HG02571 (cell line): ENCODE measurements at regions not wholly inside any gene's neighbourhood (a gene's known extent, or its start where the extent isn't known, plus 50 kb on each side); places are given as distances from the start of the nearest gene placed in this dataset.

Source experiments
- ATAC-seq: cut with Tn5 transposase; IDR thresholded peaks from one replicate; pipeline ENCODE4 v1.9.1; 2021; ENCODE audit warnings: mild to moderate bottlenecking, moderate library complexity; ENCODE audit not compliant: unreplicated experiment

DNA sequence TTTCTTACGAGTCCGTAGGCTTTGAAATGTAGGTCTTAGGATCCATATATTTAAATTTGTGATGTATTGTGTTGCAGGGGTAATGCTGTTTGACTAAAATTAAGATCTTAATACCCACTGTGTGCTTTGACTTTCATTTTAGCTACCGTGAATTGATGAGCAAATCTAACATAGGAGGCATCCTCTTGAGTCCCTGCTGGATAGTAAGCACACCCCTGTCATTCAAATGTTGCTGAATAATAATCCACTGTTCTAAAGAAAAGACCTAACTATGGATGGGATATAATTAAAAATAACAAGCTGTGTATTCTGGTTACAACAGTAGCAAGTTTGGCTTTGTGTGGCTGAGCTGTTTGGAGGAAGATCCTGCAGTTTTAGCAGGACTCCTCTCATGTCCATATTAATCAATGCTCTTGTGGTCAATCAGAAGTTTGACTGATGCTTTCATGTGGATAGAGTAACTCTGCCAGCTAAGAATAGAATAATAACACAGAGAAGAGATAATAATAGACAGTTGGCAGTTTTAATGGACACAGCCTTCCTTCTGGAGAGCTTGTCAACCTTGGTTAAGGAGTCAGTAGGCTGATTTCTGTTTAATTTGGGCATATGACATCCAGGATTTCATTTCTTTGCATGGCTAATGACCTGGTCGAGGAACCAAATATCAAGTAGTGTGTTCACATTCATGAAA lies 148.1 kb upstream of the MIS18BP1 start:
- no peak for ATAC-seq

DNA sequence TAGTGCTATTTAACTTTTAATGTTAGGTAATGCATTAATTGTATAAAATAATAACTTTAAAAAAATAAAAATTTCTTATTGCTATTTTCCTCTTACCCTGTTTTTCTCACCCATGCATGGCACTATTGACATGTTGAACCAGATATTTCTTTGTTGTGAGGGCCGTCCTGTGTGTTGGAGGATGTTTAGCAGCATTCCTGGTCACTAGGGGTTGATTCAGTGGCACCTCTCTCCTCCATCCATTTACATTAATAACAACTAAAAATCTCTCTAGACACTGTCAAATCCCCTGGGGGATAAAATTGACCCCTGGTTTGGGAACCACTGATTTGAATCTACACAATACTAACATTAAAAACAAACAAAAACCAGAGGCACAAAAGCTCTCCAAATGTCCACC lies 147.5 kb upstream of the MIS18BP1 start:
- no peak for ATAC-seq

DNA sequence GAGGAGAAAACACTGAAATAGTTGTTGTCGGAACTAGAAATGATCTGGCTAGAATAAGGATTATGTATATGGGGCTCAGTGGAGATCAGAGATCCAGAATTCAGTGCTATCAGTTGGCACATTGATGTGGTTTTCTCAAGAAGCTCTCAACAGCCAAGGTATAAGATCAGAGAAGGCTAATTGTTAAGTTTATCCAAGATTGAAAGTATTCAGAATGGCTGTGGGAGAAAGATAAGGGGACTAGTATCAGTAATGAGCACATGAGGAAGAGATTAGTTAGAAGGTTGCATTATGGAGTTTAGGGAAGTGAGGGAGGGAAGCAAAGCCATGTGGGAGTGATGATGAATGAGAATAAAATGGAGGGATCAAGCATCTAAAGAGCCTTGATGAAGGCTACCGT lies 128.1 kb upstream of the MIS18BP1 start:
- no peak for ATAC-seq

DNA sequence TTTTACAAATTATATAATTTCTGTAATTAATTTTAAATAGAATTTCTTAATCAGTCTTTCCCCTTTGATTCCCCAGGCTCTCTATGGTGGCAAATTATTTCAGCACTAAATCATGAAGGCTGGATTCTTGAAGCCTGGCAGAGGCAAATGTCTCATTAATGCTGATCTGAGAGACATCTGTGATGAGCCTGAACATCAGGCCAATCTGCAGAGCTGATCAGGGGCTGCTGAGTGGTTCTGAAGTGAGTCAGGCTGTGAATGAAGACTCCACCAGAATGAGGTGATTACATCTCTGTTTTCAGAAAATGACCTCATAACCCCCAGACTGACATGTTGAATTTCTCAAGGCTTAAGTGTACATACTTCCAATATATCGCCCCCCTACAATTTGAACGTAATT lies 124.2 kb upstream of the MIS18BP1 start:
- no peak for ATAC-seq

DNA sequence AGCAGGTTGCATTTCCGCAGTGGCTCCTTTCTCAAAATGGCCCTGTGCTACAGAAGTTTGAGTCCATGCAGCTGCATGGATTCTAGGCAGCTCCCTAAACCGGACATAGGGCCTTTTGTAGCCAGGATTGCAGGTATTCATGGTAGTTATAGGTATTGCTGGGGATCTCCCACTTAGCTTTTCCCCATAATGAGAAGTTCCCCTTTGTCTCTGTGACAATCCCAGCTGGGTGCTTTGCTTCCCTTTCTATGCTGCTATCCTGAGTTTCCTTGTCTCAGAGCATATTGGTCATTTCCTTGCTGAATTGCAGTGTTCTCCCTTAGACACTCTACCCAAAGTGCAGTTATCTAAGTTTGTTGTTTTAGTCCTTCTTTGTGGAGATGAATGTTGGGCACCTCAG lies 120.9 kb upstream of the MIS18BP1 start:
- ATAC-seq = no peak

DNA sequence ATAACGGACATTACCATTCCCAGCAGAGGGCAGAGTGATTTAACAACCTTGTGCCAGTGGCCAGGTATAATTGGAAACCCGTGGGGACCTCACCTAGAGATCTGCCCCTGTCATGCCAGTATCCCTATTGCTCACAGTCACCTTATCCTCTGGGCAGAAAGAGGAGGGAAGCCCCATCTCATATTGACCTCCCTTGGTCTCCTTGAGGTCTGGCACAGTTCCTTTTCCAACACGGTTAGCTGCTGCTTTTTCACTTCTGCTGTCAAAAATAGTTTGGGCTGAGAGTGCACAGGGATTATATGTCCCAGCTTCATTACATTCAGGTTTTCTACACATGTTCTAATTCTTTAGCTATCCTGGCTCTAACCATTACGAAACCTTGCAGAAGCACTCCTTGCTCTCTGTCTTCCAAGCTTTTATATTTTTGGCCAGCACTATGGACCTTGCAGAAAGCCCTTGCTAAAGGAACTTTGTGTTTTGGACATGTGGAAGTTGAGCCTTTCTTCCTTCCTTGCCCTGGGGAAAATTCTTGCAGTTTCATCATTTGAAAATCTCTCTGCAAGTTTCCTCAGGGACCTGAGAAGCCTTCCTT lies 111.7 kb upstream of the MIS18BP1 start:
- no peak for ATAC-seq

DNA sequence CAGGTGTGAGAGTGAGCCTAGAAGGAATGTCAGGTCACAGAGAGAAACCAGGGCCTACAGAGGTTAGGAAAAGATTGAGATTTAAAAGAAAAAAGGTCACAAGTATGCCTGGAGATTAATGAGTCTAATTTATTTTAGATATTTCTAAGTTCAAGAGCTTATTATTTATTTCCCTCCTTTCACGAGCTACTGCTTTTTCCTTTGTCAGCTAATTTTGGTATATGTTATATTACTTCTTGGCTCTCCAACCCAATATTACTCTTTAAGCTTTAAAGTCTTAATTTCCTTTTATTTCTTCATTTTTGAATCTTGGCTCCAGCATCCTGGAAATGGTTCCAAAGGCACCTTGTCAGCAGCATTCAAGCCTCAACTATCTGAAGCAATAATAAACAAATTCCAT lies 109.5 kb upstream of the MIS18BP1 start:
- no peak for ATAC-seq

DNA sequence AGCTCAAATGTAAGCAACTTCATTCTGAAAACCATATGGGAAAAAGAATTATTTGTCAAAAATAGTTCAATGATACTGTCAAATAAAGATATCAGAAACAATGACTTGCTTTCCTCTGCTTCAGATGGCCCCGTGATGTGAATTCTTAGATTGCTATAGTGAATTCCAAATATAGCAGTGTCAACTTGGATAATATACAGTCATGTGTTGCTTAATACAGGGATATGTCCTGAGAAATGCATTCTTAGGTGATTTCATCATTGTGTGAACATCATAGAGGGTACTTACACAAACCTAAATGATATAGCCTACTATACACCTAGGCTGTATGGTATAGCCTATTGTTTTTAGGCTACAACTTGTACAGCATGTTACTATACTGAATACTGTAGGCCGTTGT lies 108.7 kb upstream of the MIS18BP1 start:
- no peak for ATAC-seq

DNA sequence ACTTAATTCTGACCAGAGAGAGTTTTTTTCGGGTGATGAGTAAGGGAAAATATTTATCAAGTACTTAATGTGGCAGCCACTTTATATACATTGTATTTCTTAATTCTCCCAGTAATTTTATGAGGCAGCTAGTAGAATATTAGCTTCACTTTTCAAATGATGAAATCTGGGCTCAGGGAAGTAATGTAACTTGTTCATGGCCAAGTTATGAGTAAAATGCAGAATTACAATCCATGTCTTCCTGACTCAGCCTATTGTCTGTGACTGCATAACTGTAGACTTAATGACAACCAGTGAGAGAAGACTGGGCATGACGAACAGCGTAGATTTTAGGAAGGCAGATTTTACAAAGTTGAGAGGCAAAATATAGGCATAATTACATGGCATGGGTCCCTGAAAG lies 106.7 kb upstream of the MIS18BP1 start:
- ATAC-seq = no peak

DNA sequence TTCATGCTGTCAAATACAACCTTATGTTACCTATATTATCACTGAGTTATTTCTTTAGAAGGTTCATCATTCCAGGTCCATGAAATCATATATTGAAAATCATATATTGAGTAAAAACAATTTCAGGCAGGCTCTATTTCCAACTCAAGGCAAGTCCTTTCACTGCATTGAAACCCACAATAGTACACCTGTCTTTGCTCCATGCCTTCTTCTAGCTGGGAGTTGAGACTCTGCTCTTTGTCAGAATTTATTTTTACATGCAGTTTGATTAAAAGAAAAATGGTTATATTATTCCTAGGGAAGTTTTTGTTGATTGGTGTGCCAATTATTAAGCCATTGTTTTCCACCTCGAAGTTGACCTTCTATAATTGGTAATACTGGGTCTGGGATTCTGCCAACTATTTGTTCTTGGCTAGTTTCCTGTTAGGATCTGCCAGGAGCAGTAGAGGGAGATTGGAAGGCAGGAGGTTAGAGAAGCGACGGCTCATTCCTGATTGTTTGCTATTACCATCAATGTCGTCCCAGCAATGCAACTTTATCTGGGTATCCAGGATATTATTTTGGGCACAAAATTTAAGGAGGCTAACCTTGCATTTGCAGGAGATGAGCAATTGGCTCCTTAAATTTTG lies 79.5 kb upstream of the MIS18BP1 start:
- no peak for ATAC-seq

DNA sequence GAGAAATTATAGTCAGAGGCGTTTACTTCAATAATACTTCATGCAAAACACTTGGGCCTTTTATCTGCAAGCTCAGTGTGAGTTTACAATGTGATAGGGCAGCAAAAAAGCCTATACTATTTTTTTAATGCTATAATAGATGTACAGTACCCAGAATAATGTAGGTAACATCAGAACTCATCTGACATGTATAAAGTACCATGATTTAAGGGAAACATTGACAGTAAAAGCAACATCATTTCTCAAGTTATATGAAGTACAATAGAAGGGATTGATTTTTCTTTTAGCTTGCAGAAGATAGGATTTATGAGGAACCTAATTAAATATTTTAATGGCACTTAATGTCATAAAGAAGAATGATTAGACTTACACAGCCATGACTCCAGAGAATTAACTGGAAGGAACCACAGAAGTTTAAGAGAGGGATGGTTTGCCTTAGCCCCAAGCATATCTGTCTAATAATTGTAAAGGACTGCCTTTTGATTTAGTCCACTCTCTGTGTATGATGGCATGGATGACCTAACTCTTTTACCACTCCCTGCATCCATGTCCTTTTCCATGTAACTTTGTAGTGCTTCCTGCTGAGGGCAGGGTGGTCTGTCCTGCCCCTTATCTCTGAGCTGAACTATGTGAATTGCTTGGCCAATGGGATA lies 55.9 kb upstream of the MIS18BP1 start:
- ATAC-seq = no peak
